CD4-positive, alpha-beta T cell treated with Interleukin-15 for 4 hours (primary cell): ENCODE measurements at regions not wholly inside any gene's neighbourhood (a gene's known extent, or its start where the extent isn't known, plus 50 kb on each side); places are given as distances from the start of the nearest gene placed in this dataset.

Experiments
- DNase-seq: peaks from one replicate; pipeline ENCODE4 v3.0.0-alpha.2; 2020; ENCODE audit warnings: low spot score

DNA sequence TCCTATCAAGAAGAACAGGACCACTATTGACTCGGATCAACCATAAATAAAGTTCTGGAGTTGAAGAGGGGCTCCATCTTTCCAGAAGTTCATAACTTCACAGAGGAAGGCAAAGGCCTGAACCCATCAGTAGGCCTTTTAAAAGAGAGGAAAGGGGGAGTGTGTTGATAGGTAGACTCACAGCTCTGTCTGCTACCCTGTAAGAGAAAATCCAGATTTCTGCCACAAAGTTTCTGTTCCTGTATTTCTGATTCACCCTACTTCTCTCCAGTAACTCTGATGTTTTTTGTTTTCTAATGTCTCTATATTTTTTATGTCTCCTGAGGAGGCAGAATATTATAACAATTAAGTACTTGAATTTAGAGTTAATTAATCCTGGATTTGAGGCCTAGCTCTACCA, 564.0 kb downstream of the TNS1 start:
- DNase-seq: no peak

DNA sequence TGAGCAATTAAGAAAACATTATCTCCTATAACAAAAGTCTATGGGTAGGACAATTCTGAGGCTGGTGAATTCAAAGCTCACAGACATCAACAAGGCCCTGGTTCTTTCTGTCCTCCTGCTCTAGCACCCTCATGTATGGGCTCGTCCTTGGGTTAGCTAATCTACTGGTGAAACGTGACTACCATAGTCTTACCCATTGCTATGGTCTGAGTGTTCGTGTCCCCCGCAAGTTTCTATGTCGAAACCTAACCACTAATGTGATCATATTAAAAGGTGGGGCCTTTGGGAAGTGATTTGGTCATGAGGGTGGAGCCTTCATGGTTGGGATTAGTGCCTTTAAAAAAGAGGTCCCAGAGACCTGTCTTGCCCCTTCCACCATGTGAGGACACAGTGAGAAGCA, 564.7 kb downstream of the TNS1 start:
- DNase-seq: no peak

DNA sequence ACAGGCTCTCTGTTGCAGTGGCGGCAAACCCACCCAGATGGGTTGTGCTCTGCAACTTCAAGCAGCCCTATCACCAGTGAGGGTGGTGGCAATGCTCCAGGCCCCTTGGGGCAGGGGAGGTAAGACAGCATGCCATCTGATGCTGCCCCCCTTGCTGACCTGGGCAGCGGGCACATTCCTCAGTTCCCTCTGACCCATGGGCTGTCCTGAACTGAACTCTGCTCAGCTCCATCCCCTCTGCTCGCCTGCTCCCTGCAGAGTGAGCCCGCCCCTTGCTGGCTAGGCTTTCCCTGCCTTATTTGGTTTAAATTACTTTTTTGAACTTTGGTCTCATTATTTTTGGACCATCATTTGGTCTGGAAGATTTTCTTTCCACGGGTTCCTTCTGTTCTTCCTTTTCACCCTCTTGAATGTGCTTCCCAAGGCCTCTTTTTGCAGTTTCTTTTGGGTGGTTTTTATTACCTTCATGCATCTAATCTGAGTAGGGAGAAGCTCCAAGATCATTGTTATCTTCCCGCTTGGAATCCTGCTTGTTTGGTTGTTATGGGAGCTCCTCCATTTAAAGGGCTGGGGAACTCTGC, 565.4 kb downstream of the TNS1 start:
- no peak for DNase-seq

DNA sequence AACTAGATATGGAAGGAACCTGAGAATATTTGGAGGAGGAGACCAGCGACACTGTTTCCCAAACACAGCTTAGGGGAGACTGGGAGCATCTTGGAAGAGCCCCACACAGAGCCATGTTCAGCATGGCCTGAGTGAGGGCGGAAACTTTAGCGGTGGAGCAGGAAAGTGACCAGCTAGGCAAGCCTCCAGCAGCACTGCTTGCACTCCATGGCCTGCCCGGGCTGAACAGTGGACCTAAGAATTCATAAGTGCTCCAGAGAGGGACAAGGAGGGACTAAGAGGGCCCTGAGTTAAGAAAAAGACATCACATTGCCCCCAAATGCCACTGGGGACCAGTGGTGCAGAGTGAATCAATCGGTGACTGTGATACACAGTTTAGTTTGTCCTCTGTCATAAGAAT, 566.4 kb downstream of the TNS1 start:
- no peak for DNase-seq

DNA sequence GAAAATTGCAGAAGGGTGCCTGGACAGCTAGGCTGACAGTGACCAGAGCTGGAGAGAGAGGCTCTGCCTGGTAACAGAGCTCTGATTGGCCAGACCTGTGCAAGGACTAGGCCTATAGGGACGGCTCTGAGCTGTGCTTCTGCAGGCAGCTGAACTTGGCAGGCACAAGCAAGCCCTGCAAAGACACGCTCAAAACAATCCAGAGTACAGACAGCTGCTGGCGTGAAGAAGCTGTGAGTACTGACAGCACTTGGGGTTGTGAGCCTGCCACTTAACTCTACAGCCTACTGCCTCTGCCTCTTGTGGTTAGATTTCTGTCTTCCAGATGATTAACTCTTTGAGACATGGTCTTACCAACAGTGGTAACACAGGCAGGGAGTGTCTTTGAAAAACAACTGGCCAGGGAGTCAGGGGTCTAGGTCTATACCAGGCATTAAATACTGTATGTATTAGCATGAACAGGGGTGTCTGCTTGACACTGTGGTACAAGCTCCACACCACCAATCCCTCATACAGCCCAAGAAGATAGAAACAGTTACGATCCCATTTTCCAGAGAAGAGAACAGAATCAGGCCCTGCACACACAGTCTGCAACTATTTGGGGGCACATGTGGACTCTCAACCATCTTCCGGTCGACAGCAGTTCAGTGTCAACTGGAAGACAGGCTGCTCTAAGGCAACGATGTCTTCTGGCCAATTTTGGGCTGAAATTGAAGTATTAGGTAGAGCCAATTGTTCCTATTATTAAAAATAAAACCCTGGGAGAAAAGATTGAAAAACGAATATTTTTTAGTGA, 568.4 kb downstream of the TNS1 start:
- peak; percentile 9 for DNase-seq

- no peak for DNase-seq
Measured at GRCh38 chr2:217433522-217433921, 569.3 kb downstream of the TNS1 start.

GRCh38 chr2:217431577-217432269, 571.1 kb downstream of the TNS1 start:
- no peak for DNase-seq

DNA sequence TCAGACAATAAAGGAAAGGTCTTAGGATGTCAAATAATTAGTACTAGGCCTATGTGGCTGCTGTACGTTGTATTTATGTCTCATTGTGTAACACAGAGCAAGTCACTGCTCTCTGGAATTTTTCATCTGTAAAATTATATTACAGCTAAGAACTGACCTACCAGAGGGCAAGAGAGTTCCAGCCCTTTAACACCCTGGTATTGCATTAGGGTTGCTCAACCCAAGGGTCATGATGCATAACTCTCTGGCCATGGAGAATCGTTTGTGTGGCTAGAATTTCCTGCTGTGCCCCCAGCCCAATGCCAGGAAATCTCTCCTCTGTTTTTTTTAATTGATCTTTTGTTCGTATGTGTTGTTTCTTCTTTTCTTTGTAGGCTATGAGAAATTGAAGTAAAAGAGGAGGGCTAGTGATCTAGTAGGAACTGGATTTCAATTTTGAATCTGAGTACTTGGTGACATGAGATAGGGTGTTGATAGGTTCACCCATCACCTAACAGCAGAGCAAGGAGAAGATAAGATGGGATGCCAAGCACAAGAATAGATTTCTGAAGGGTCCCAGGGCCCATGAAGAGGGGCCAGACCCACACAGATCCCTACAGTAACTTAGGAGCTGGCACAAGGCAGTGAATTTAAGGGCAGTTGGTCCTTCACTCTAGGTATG, 571.2 kb upstream of the TNP1 start:
- DNase-seq: no peak

DNA sequence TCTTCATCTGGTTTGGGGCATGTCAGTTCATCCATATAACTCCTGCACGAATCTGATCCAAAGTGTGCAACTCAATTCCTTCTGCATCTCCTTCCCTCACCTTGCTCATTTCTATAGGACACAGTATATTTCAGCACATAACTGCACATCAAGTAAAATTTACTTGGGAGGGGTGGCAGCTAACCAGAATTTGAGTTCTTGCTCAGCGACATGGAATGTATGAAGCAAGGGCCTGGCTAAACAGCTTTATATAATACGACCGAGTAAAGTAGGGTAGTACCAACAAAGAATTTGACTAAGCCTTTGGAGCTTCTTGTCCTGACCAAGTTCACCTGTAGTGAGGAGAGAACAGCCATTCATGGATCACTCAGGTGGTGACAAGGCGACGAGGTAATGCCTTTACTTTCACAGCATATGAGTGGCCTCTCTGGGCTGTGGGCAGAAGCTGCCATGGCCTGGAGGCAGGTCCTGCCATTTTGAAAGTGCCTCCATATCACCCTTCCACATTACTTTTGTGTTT, 570.2 kb upstream of the TNP1 start:
- DNase-seq: no peak

DNA sequence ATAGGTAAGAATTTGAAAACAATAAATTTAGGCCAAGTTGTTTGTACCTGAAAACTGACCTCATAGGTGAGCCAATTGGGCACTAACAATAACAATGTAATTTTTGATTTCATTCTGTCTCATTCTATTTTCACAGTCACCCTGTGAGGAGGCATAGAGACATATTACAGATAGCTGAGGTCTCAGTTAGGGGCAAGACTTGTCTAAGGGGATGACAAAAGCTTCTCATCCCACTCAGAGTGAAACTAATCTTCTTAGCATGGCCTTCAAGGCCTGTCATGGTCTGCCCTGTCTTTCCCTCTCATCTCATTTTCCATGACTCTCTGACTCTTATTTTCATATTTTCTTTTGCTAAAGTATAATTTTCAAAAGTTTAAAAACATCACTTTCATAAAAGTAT, 562.0 kb upstream of the TNP1 start:
- DNase-seq: no peak

- DNase-seq: no peak
Measured at GRCh38 chr2:217420854-217421253, 561.0 kb upstream of the TNP1 start.

GRCh38 chr2:217419055-217419671, 559.3 kb upstream of the TNP1 start:
- no peak for DNase-seq

GRCh38 chr2:217418544-217418943, 558.7 kb upstream of the TNP1 start:
- no peak for DNase-seq

DNA sequence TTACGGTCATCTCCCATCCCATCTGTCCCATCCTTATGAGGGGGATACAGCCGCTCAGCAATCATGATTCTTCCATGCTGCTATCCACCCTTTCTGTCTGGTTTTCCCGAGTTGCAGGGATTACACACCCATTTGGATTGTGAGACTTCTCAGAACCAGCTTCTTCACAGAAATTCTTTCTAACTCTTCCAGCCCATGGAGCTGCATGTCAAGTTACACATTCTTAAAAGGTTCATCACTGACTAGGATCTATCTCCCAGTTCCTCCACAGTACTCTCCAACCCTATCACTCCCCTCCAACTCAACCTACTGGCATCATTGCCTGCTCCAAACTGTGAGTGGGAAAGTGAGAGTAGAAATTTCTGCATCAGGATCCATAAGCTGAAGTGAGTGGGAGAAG, 558.2 kb upstream of the TNP1 start:
- DNase-seq: no peak

GRCh38 chr2:217417536-217417935, 557.7 kb upstream of the TNP1 start:
- no peak for DNase-seq

- DNase-seq: no peak
Measured at GRCh38 chr2:217415316-217415715, 555.5 kb upstream of the TNP1 start.

DNA sequence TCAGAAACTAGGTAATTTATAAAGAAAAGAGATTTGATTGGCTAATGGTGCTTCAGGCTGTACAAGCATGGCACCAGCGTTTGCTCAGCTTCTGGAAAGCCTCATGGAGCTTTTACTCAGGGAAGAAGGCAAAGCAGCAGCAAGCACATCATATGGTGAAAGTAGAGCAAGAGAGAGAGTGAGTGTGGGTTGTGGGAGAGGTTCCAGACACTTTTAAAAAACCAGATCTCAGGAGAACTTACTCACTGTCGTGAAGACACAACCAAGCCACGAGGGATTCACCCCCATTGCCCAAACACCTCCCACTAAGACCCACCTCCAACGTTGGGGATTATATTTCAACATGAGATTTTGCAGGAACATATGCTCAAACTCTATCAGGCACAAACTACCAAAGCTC, 554.6 kb upstream of the TNP1 start:
- DNase-seq: no peak

DNA sequence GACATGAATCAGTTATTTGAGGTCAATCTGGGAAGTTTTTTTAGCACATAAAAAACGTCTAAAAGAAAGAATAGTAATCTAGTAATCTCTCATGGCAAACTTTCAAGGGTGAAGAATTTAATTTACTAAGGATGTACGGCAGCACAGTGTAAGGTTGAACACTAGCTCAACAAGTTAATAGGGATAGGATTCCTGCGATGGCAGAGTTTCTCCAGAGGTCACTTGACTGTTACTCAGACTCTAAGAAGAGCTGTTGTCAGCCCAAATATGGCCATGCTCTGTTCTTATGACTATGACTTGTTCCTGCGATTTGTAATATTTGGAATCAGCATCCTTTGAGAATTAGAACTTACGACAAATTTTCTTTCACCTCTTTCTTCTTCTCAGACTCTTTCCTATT, 553.3 kb upstream of the TNP1 start:
- no peak for DNase-seq

- DNase-seq: no peak
Measured at GRCh38 chr2:217412721-217413120, 552.9 kb upstream of the TNP1 start.

GRCh38 chr2:217412277-217412676, 552.4 kb upstream of the TNP1 start:
- DNase-seq: no peak

- DNase-seq: no peak
Measured at GRCh38 chr2:217410681-217410960, 550.8 kb upstream of the TNP1 start.

DNA sequence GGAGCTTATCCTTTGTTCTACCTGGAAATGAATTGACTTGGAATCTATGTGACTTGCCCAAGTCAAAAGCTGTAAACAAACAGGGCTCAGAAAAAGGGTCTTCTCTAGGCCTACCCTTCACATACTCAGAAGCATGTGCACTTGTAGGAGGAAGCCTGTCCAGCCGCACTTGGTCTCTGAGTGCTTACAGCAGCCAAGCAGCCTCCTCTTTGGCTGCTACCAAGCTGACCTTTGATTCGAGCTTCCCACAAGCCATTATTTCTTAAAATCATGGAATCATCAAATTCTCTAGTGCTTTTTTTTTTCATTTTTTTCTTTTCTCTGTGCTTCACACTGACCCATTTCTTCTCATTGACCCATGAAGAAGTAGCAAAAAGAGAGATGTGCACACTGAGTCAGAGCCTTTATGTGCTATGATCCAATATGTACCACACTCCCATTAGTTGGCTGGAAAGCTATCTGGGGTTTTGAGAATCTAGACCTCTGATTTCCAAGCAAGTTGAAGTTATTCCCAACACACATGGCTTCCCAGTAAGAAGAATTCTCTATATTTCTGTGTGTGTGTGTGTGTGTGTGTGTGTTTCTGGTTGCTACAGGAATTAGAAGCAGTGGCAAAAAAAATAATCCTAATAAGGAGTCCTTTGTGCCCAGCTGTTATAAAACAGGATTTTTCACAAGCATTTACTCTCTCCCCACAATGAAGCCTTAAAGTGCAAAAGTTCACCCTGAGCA, 550.3 kb upstream of the TNP1 start:
- DNase-seq: no peak
